ENCODE measurements at regions not wholly inside any gene's neighbourhood (a gene's known extent, or its start where the extent isn't known, plus 50 kb on each side); places are given as distances from the start of the nearest gene placed in this dataset.

GRCh38 chr4:125624951-125625350 lies 310.2 kb downstream of the FAT4 start:
- TF ChIP-seq CTCF (IDR thresholded peaks at IDR 0.05 in 4 of 5, conservative IDR thresholded peaks at IDR 0.05 in 1 of 5) (no peak), POLR2A (IDR thresholded peaks at IDR 0.05) (no peak)
